ENCODE measurements at regions not wholly inside any gene's neighbourhood (a gene's known extent, or its start where the extent isn't known, plus 50 kb on each side); places are given as distances from the start of the nearest gene placed in this dataset.
A peak's percentile ranks its signal among the peaks of the same experiment; 100 is the strongest.

- TF ChIP-seq EZH2 (IDR thresholded peaks at IDR 0.05) (no peak), REST (IDR thresholded peaks at IDR 0.05; ENCODE audit: low read depth) (no peak), ZBTB33 (IDR thresholded peaks at IDR 0.05; ENCODE audit: extremely low read depth, insufficient replicate concordance, low read length) (no peak), ZFX (IDR thresholded peaks at IDR 0.05) (no peak), YY1 (IDR thresholded peaks at IDR 0.05; ENCODE audit: extremely low read depth, insufficient replicate concordance, low read depth, low read length) (no peak), EGR1 (IDR thresholded peaks at IDR 0.05; ENCODE audit: low read depth) (no peak), CTCF (IDR thresholded peaks at IDR 0.05 in 2 of 3, conservative IDR thresholded peaks at IDR 0.05 in 1 of 3; ENCODE audit: borderline replicate concordance in 1 of 3, insufficient read depth in 1 of 3, low read depth in 2 of 3, low read length in 2 of 3) (0 out of 6 replicates have a peak, but pooled peaks of 1 of the 3 experiments have one; percentile 1), POLR2A (IDR thresholded peaks at IDR 0.05; ENCODE audit: borderline replicate concordance, extremely low read depth, insufficient read depth, insufficient read length) (no peak), RAD21 (IDR thresholded peaks at IDR 0.05; ENCODE audit: low read depth) (no peak), POLR2AphosphoS5 (IDR thresholded peaks at IDR 0.05; ENCODE audit: low read depth, low read length) (no peak)
Measured at GRCh38 chr22:49350441-49351121, 477.1 kb downstream of the BRD1 start.
